ENCODE measurements at regions not wholly inside any gene's neighbourhood (a gene's known extent, or its start where the extent isn't known, plus 50 kb on each side); places are given as distances from the start of the nearest gene placed in this dataset.

- no peak for TF ChIP-seq CTCF (IDR thresholded peaks at IDR 0.05)
Observed at GRCh38 chrX:87236830-87237440, 280.7 kb upstream of the KLHL4 start.

GRCh38 chrX:87265518-87265917, 252.1 kb upstream of the KLHL4 start:
- TF ChIP-seq CTCF (IDR thresholded peaks at IDR 0.05) = no peak

GRCh38 chrX:87272491-87272890, 245.1 kb upstream of the KLHL4 start:
- no peak for TF ChIP-seq CTCF (IDR thresholded peaks at IDR 0.05)

GRCh38 chrX:87299563-87300160, 217.9 kb upstream of the KLHL4 start:
- peak; percentile 52 for TF ChIP-seq CTCF (IDR thresholded peaks at IDR 0.05)

- TF ChIP-seq CTCF (IDR thresholded peaks at IDR 0.05) = no peak
Observed at GRCh38 chrX:87310780-87311179, 206.8 kb upstream of the KLHL4 start.

- no peak for TF ChIP-seq CTCF (IDR thresholded peaks at IDR 0.05)
Observed at GRCh38 chrX:87327267-87327666, 190.3 kb upstream of the KLHL4 start.

- no peak for TF ChIP-seq CTCF (IDR thresholded peaks at IDR 0.05)
Observed at GRCh38 chrX:87337267-87337666, 180.3 kb upstream of the KLHL4 start.

GRCh38 chrX:87338510-87338909, 179.1 kb upstream of the KLHL4 start:
- TF ChIP-seq CTCF (IDR thresholded peaks at IDR 0.05) = peak; percentile 35
